ENCODE measurements at regions not wholly inside any gene's neighbourhood (a gene's known extent, or its start where the extent isn't known, plus 50 kb on each side); places are given as distances from the start of the nearest gene placed in this dataset.

DNA sequence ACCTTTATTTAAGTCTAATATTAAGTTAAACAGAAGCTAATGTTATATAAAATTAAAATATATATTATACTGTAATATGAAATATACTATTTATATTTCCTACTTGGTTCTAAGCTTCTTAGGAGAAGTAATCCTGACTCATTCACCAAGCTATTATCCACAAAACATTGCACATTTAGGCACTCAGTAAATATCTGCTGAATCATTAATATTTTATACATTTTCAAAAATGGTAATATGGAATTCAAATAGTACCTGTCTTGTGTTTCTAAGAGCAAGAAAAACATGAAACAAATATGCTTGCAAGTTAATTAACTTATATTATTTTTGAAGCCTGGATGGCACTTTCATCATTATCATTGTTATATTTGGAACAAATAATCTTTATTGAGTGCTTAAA, 153.0 kb upstream of the CNTN4 start:
- H4K20me1 ChIP-seq (ENCODE audit: insufficient read depth) = no peaks in the 10 kb centered on the region
- H3K79me2 ChIP-seq (replicated peaks; ENCODE audit: insufficient read depth, low read length) = no peaks in the 10 kb centered on the region
- H2AFZ ChIP-seq (ENCODE audit: low read depth, low read length) = no peak overlapping the region
- H3K27ac ChIP-seq (ENCODE audit: low read length) = no peak overlapping the region
- TF ChIP-seq POLR2AphosphoS5 (IDR thresholded peaks at IDR 0.05) = no peak
- TF ChIP-seq EP300 (conservative IDR thresholded peaks at IDR 0.05; ENCODE audit: poor library complexity, severe bottlenecking) = no peak
- TF ChIP-seq EZH2 (IDR thresholded peaks at IDR 0.05; ENCODE audit: borderline replicate concordance, insufficient read depth, low read length, poor library complexity, severe bottlenecking) = no peak
- no peak for TF ChIP-seq TAF1 (IDR thresholded peaks at IDR 0.05; ENCODE audit: low read depth)
- TF ChIP-seq MXI1 (conservative IDR thresholded peaks at IDR 0.05; ENCODE audit: poor library complexity, severe bottlenecking) = no peak
- no peaks in the 10 kb centered on the region for H3F3A ChIP-seq (ENCODE audit: insufficient read depth, low read length, poor library complexity, severe bottlenecking)
- no peaks in the 10 kb centered on the region for H3K9me2 ChIP-seq (ENCODE audit: insufficient read depth, low read length)
- no peak overlapping the region for H3K4me2 ChIP-seq (ENCODE audit: low read length)
- no peaks in the 10 kb centered on the region for H3K9me3 ChIP-seq (ENCODE audit: low read length)
- H3K27me3 ChIP-seq (ENCODE audit: insufficient read depth, low read depth, low read length) = no peaks in the 10 kb centered on the region
- no peak overlapping the region for H3K4me3 ChIP-seq (ENCODE audit: low read length)
- no peaks in the 10 kb centered on the region for H3K36me3 ChIP-seq (ENCODE audit: insufficient read depth, low read length)
- no peak overlapping the region for H3K9ac ChIP-seq (ENCODE audit: low read length)

DNA sequence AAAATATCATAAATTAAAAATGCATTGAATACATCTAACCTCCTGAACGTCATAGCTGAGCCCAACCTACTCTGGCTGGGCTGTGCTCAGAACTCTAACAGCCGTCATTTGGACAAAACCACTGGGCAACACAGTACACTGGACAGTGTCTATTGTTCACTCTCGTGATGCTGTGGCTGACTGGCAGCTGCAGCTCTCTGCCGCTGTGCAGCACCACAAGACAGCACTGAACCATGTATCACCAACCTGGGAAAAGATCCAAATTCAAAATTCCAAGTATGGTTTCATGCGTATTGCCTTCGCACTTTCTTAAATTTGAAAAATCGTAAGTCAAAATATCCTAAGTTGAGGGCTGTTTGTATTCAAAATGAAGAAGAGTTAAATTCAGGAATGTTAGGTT, 145.1 kb upstream of the CNTN4 start:
- Histone ChIP-seq H3F3A (ENCODE audit: insufficient read depth, low read length, poor library complexity, severe bottlenecking) (no peaks in the 10 kb centered on the region), H3K27ac (ENCODE audit: low read length) (no peak overlapping the region), H3K4me3 (ENCODE audit: low read length) (no peak overlapping the region), H3K4me2 (ENCODE audit: low read length) (no peak overlapping the region), H3K79me2 (replicated peaks; ENCODE audit: insufficient read depth, low read length) (no peaks in the 10 kb centered on the region), H2AFZ (ENCODE audit: low read depth, low read length) (no peak overlapping the region), H3K9me2 (ENCODE audit: insufficient read depth, low read length) (no peaks in the 10 kb centered on the region), H3K9ac (ENCODE audit: low read length) (no peak overlapping the region), H3K9me3 (ENCODE audit: low read length) (no peaks in the 10 kb centered on the region), H3K27me3 (ENCODE audit: insufficient read depth, low read depth, low read length) (no peaks in the 10 kb centered on the region), H4K20me1 (ENCODE audit: insufficient read depth) (no peaks in the 10 kb centered on the region), H3K36me3 (ENCODE audit: insufficient read depth, low read length) (no peaks in the 10 kb centered on the region)
- TF ChIP-seq MXI1 (conservative IDR thresholded peaks at IDR 0.05; ENCODE audit: poor library complexity, severe bottlenecking) = no peak
- no peak for TF ChIP-seq SMC3 (conservative IDR thresholded peaks at IDR 0.05; ENCODE audit: poor library complexity)
- TF ChIP-seq, protein P1, sequence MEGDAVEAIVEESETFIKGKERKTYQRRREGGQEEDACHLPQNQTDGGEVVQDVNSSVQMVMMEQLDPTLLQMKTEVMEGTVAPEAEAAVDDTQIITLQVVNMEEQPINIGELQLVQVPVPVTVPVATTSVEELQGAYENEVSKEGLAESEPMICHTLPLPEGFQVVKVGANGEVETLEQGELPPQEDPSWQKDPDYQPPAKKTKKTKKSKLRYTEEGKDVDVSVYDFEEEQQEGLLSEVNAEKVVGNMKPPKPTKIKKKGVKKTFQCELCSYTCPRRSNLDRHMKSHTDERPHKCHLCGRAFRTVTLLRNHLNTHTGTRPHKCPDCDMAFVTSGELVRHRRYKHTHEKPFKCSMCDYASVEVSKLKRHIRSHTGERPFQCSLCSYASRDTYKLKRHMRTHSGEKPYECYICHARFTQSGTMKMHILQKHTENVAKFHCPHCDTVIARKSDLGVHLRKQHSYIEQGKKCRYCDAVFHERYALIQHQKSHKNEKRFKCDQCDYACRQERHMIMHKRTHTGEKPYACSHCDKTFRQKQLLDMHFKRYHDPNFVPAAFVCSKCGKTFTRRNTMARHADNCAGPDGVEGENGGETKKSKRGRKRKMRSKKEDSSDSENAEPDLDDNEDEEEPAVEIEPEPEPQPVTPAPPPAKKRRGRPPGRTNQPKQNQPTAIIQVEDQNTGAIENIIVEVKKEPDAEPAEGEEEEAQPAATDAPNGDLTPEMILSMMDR (IDR thresholded peaks at IDR 0.05; ENCODE audit: poor library complexity, severe bottlenecking) = no peak
- TF ChIP-seq RAD21 (conservative IDR thresholded peaks at IDR 0.05) = no peak
- TF ChIP-seq TAF1 (IDR thresholded peaks at IDR 0.05; ENCODE audit: low read depth) = no peak

DNA sequence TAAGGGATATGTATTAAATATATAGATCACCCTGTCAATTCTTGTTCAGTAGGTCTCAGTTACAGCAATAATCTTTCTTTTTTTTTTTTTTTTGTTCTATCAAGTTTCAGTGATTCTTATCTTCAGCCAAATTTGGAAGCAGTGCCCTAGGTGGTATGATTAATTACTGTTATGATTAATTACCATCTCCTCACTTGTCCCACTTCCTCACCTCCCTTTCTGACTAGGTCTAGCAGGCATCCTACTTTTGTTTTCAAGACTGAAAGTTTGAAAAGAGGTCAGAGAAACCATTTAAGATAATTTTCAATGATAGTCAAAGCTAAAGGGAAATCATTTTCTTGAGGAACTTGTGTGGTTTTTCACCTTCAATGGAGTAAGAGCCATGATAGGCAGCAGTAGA, 144.0 kb upstream of the CNTN4 start:
- Histone ChIP-seq H3K9me2 (ENCODE audit: insufficient read depth, low read length) (no peaks in the 10 kb centered on the region), H2AFZ (ENCODE audit: low read depth, low read length) (no peak overlapping the region), H3K36me3 (ENCODE audit: insufficient read depth, low read length) (no peaks in the 10 kb centered on the region), H3K27me3 (ENCODE audit: insufficient read depth, low read depth, low read length) (no peaks in the 10 kb centered on the region), H3K4me3 (ENCODE audit: low read length) (no peak overlapping the region), H3K27ac (ENCODE audit: low read length) (no peak overlapping the region), H3K79me2 (replicated peaks; ENCODE audit: insufficient read depth, low read length) (no peaks in the 10 kb centered on the region), H3K4me2 (ENCODE audit: low read length) (no peak overlapping the region), H3K9me3 (ENCODE audit: low read length) (no peaks in the 10 kb centered on the region), H3K9ac (ENCODE audit: low read length) (no peak overlapping the region), H4K20me1 (ENCODE audit: insufficient read depth) (no peaks in the 10 kb centered on the region), H3F3A (ENCODE audit: insufficient read depth, low read length, poor library complexity, severe bottlenecking) (no peaks in the 10 kb centered on the region)
- TF ChIP-seq SMC3 (conservative IDR thresholded peaks at IDR 0.05; ENCODE audit: poor library complexity) (no peak), MXI1 (conservative IDR thresholded peaks at IDR 0.05; ENCODE audit: poor library complexity, severe bottlenecking) (no peak), POLR2AphosphoS5 (IDR thresholded peaks at IDR 0.05) (no peak), TAF1 (IDR thresholded peaks at IDR 0.05; ENCODE audit: low read depth) (no peak), RAD21 (conservative IDR thresholded peaks at IDR 0.05) (no peak), EZH2 (IDR thresholded peaks at IDR 0.05; ENCODE audit: borderline replicate concordance, insufficient read depth, low read length, poor library complexity, severe bottlenecking) (no peak), REST (IDR thresholded peaks at IDR 0.05; ENCODE audit: borderline replicate concordance) (no peak), EP300 (conservative IDR thresholded peaks at IDR 0.05; ENCODE audit: poor library complexity, severe bottlenecking) (no peak)
- TF ChIP-seq, protein P1 (IDR thresholded peaks at IDR 0.05; ENCODE audit: poor library complexity, severe bottlenecking) = no peak
